Cardiac fibroblast (primary cell): ENCODE measurements at regions not wholly inside any gene's neighbourhood (a gene's known extent, or its start where the extent isn't known, plus 50 kb on each side); places are given as distances from the start of the nearest gene placed in this dataset.

ENCODE experiments used
- DNase-seq, 2 donors: peaks; one replicate each; pipeline versions ENCODE4 v3.0.0 to v3.0.0-alpha.2; 2010; ENCODE audit warnings: low read depth in 2 of 2
- H3K4me3 ChIP-seq, 2 donors: replicated peaks in 1 of 2; 1 replicate in 1 of 2; 2 replicates in 1 of 2; pipeline ENCODE4 v1.5.1; 2011; ENCODE audit warnings: low read depth in 2 of 2, low read length in 2 of 2, mild to moderate bottlenecking in 2 of 2, moderate library complexity in 1 of 2
- TF ChIP-seq, protein P1 (sequence below): IDR thresholded peaks from one replicate; pipeline ENCODE4 v1.5.1; 2011; ENCODE audit warnings: low read depth, mild to moderate bottlenecking, low read length, inconsistent platforms

DNA sequence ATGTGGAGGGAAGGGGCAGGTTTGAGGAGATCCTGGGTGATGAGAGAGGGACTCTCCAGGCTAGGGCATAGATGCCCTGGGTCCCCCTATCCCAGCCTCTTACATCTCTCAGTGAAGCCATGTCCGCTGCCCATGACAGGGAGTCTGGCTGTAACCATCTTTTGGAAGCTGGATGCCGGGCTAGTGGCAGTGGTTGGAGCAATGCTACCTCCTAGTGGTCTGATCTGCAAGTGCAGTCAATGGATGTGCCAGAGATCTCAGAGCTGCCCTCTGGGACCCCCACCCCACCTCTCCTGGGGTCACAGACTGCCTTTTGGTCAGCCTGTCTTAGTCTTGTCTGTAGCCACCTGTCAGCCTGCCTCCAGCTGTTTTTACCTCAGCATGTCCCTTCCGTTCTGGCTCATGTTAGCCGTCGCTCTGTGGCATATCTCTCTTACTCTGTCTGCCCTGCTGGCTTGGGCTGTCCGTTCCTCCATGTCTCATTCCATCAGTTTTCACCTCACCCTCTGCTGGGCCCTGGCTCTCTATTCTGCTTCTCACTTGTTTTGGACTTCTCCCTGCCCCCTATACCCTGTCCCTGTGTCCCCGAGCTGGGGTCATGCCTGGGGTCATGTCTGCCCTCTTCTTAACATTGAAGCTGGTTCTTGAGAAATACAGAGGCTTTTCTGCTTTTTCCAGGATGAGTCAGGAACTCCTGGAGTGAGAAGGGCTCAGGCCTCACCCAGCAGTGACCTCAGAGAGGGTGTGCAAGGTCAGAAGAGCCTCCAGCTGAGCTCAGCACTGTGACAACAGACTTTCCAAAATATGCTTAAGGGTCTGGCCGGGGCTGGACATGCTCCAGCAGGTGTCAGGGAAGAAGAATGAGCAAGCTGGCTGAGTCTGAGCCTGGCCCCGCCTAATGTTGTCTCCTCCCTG, 52.0 kb upstream of the THY1 start:
- TF ChIP-seq, protein P1, sequence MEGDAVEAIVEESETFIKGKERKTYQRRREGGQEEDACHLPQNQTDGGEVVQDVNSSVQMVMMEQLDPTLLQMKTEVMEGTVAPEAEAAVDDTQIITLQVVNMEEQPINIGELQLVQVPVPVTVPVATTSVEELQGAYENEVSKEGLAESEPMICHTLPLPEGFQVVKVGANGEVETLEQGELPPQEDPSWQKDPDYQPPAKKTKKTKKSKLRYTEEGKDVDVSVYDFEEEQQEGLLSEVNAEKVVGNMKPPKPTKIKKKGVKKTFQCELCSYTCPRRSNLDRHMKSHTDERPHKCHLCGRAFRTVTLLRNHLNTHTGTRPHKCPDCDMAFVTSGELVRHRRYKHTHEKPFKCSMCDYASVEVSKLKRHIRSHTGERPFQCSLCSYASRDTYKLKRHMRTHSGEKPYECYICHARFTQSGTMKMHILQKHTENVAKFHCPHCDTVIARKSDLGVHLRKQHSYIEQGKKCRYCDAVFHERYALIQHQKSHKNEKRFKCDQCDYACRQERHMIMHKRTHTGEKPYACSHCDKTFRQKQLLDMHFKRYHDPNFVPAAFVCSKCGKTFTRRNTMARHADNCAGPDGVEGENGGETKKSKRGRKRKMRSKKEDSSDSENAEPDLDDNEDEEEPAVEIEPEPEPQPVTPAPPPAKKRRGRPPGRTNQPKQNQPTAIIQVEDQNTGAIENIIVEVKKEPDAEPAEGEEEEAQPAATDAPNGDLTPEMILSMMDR: peak; percentile 91
- peak; percentile 80 to 82 for DNase-seq
- H3K4me3 ChIP-seq: no peak overlapping the region

DNA sequence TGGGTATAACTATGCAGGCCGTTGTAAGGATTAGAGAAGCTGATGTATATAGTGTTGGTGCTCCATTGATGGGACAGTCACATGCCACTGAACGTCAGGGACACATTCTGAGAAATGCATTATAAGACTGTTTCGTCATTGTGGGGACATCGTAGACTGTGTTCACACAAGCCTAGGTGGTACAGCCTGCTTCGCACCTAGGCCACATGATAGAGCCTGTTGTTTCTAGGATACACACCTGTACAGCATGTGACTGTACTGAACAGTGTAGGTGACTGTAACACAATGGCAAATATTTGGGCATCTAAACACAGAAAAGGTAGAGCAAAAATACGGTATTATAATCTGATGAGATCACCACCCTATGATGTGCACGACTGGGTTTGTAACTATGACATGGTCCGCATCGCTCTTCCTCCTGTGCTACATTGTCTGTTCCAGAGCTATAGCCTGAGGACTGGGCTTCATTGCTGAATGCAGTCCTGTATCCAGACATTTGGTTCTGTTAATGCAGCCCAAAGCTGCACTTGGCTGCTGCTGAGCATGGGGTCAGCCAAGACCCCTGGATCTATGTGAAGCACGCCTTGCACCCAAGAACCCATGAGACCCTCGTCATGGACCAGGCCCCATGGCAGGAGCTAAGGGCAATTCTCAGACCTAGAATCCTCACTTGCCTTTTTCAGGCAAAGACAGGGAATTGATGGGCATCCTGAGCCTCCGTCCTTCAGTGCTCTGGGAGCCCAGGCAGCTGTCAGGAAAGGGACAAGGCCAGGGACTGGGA, 51.1 kb upstream of the THY1 start:
- no peak overlapping the region for H3K4me3 ChIP-seq
- TF ChIP-seq, protein P1: no peak
- no peak for DNase-seq

DNA sequence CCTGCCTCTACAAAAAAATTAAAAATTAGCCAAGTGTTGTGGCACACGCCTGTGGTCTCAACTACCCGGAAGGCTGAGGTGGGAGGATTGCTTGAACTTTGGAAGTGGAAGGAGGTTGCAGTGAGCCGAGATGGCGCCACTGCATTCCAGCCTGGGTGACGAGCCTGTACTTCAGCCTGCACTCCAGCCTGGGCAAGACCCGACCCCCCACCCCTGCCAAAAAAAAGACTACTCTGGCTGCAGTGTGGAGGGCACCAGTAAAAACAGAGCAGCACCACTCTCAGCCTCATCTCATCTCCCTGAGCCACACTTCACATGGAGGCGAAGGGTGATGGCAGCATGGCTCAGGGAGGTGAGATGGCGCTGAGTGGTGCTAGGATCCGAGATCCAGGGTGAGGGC, 50.3 kb upstream of the THY1 start:
- TF ChIP-seq, protein P1: no peak
- no peak overlapping the region for H3K4me3 ChIP-seq
- DNase-seq: no peak

DNA sequence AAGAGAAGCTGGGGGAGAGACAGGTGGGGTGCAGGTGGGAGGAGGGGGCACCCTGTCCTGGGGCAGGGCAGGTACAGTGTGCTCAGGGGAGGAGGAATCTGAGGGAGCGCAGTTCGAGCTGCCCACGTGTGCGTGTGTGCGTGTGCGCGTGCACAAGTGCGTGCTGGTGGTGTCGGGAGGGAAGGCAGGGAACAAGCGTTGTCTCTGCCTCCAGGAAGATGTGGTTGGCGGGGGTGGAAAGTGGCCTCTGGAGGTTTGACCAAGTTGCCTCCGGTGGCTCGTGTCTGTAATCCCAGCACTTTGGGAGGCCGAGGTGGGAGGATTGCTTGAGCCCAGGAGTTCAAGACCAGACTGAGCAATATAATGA, 49.9 kb upstream of the THY1 start:
- TF ChIP-seq, protein P1: no peak
- H3K4me3 ChIP-seq: no peak overlapping the region
- no peak for DNase-seq
